ENCODE measurements at regions not wholly inside any gene's neighbourhood (a gene's known extent, or its start where the extent isn't known, plus 50 kb on each side); places are given as distances from the start of the nearest gene placed in this dataset.

- Histone ChIP-seq H4K5ac (ENCODE audit: insufficient read length, low read depth, low read length) (no peak overlapping the region), H2BK20ac (ENCODE audit: low read length) (no peak overlapping the region), H3K9me3 (ENCODE audit: insufficient read depth in 2 of 2, low read depth in 1 of 2, low read length in 1 of 2) (no peaks in the 10 kb centered on the region), H3K23ac (ENCODE audit: insufficient read length) (no peak overlapping the region), H4K8ac (ENCODE audit: extremely low read depth, insufficient read depth, low read length) (no peak overlapping the region), H3K27me3 (replicated peaks in 1 of 4; ENCODE audit: control insufficient read depth in 3 of 4, extremely low read depth in 1 of 4, insufficient read depth in 3 of 4, low read length in 3 of 4) (no peaks in the 10 kb centered on the region), H3K56ac (replicated peaks; ENCODE audit: insufficient read length, low read depth, low read length) (no peak overlapping the region), H2BK5ac (ENCODE audit: low read depth, low read length) (no peak overlapping the region), H4K20me1 (replicated peaks in 1 of 2; ENCODE audit: control insufficient read depth in 1 of 2, insufficient read depth in 2 of 2, low read length in 2 of 2) (no peaks in the 10 kb centered on the region), H3K14ac (ENCODE audit: insufficient read length) (no peak overlapping the region), H3K4me3 (ENCODE audit: extremely low read depth in 1 of 4, insufficient read depth in 2 of 4, low read depth in 3 of 4, low read length in 4 of 4) (no peak overlapping the region), H4K91ac (replicated peaks; ENCODE audit: insufficient read length, low read length) (no peak overlapping the region), H3K18ac (ENCODE audit: extremely low read depth, low read length) (no peak overlapping the region), H3K9ac (replicated peaks in 1 of 4; ENCODE audit: extremely low read depth in 1 of 4, low read depth in 3 of 4, low read length in 3 of 4) (no peak overlapping the region), H2BK120ac (replicated peaks; ENCODE audit: low read depth, low read length) (no peak overlapping the region), H2BK12ac (ENCODE audit: low read depth, low read length) (no peak overlapping the region), H2AFZ (ENCODE audit: low read length) (no peak overlapping the region), H2BK15ac (ENCODE audit: low read length) (no peak overlapping the region), H3K23me2 (ENCODE audit: low read depth, low read length) (no peaks in the 10 kb centered on the region), H3K4me1 (replicated peaks in 1 of 4; ENCODE audit: control insufficient read depth in 3 of 4, insufficient read depth in 4 of 4, low read length in 3 of 4) (no peaks in the 10 kb centered on the region), H3K36me3 (ENCODE audit: control insufficient read depth in 2 of 4, insufficient read depth in 4 of 4, low read length in 3 of 4) (no peaks in the 10 kb centered on the region), H3K79me1 (ENCODE audit: low read depth, low read length) (no peaks in the 10 kb centered on the region), H3K4ac (replicated peaks; ENCODE audit: insufficient read length, low read depth, low read length) (no peak overlapping the region), H2AK5ac (ENCODE audit: low read depth, low read length) (no peak overlapping the region), H3K4me2 (ENCODE audit: insufficient read depth in 1 of 2, low read depth in 2 of 2, low read length in 2 of 2) (no peak overlapping the region), H3K79me2 (ENCODE audit: control insufficient read depth in 1 of 2, insufficient read depth in 2 of 2, low read length in 2 of 2) (no peaks in the 10 kb centered on the region), H3K27ac (ENCODE audit: low read depth, low read length) (no peak overlapping the region)
- ChIA-PET CTCF (ENCODE audit: partially characterized antibody) (interaction anchor here (1.7 kb wide), 1 partner anchor 229 kb away, joined by 3 read pairs; no protein-coding TSS in a partner anchor), POLR2A (ENCODE audit: partially characterized antibody) (no interaction called here)
- FAIRE-seq, result no peak
- DNase-seq (ENCODE audit: low read depth in 1 of 2, low spot score in 2 of 2), result no peak
- 62% methylated on average over 3 of the region's 3 CpGs; no CpG with 5 or more reads in 1 of the 2 experiments for WGBS, 2 experiments (ENCODE audit: extremely low coverage in 1 of 2, insufficient coverage in 1 of 2, insufficient read length in 1 of 2, insufficient replicate concordance in 2 of 2, low coverage in 1 of 2, low lambda C conversion rate in 2 of 2, missing lambda C conversion rate in 1 of 2)
- no peak for TF ChIP-seq GTF2F1 (IDR thresholded peaks at IDR 0.05; ENCODE audit: borderline replicate concordance, low read depth, low read length)
- TF ChIP-seq TCF12 (IDR thresholded peaks at IDR 0.05; ENCODE audit: low read depth, low read length), result no peak
- no peak for TF ChIP-seq CHD2 (IDR thresholded peaks at IDR 0.05; ENCODE audit: low read length)
Measured at GRCh38 chr5:8156706-8157105, 287.8 kb downstream of the MTRR start.

Measured in H1 (cell line).